ENCODE measurements at regions not wholly inside any gene's neighbourhood (a gene's known extent, or its start where the extent isn't known, plus 50 kb on each side); places are given as distances from the start of the nearest gene placed in this dataset.
"Not testable (repeated sequence)": the region's sequence is repeated elsewhere in the genome, so short reads cannot be mapped to it uniquely, and the experiment has no call there.

GRCh38 chr3:110618512-110619226 is 452.9 kb upstream of the NECTIN3 start:
- Histone ChIP-seq H3K36me3 (ENCODE audit: control insufficient read depth, insufficient read depth, low read length) (no peaks in the 10 kb centered on the region), H3K27me3 (replicated peaks; ENCODE audit: control insufficient read depth, insufficient read depth, low read length) (no peaks in the 10 kb centered on the region), H3K4me3 (replicated peaks; ENCODE audit: low read depth, low read length) (no peak overlapping the region)
- DNase-seq (ENCODE audit: extremely low read depth, insufficient read length): no peak
- no peak for TF ChIP-seq CTCF (IDR thresholded peaks at IDR 0.05; ENCODE audit: insufficient read depth, low read length, poor library complexity, severe bottlenecking)

- Histone ChIP-seq H3K4me3 (replicated peaks; ENCODE audit: low read depth, low read length) (no peak overlapping the region), H3K27me3 (replicated peaks; ENCODE audit: control insufficient read depth, insufficient read depth, low read length) (no peaks in the 10 kb centered on the region), H3K36me3 (ENCODE audit: control insufficient read depth, insufficient read depth, low read length) (no peaks in the 10 kb centered on the region)
- DNase-seq (ENCODE audit: extremely low read depth, insufficient read length): no peak
- TF ChIP-seq CTCF (IDR thresholded peaks at IDR 0.05; ENCODE audit: insufficient read depth, low read length, poor library complexity, severe bottlenecking): no peak
These were observed 451.5 kb upstream of the NECTIN3 start for GRCh38 chr3:110620118-110620517.

- DNase-seq (ENCODE audit: extremely low read depth, insufficient read length): no peak
- H3K36me3 ChIP-seq (ENCODE audit: control insufficient read depth, insufficient read depth, low read length): no peaks in the 10 kb centered on the region
- H3K4me3 ChIP-seq (replicated peaks; ENCODE audit: low read depth, low read length): no peak overlapping the region
- TF ChIP-seq CTCF (IDR thresholded peaks at IDR 0.05; ENCODE audit: insufficient read depth, low read length, poor library complexity, severe bottlenecking): no peak
- H3K27me3 ChIP-seq (replicated peaks; ENCODE audit: control insufficient read depth, insufficient read depth, low read length): no peaks in the 10 kb centered on the region
These were observed 448.0 kb upstream of the NECTIN3 start for GRCh38 chr3:110623571-110623970.

- Histone ChIP-seq H3K4me3 (replicated peaks; ENCODE audit: low read depth, low read length) (no peak overlapping the region), H3K27me3 (replicated peaks; ENCODE audit: control insufficient read depth, insufficient read depth, low read length) (no peaks in the 10 kb centered on the region), H3K36me3 (ENCODE audit: control insufficient read depth, insufficient read depth, low read length) (no peaks in the 10 kb centered on the region)
- no peak for DNase-seq (ENCODE audit: extremely low read depth, insufficient read length)
- no peak for TF ChIP-seq CTCF (IDR thresholded peaks at IDR 0.05; ENCODE audit: insufficient read depth, low read length, poor library complexity, severe bottlenecking)
These were observed 447.0 kb upstream of the NECTIN3 start for GRCh38 chr3:110624576-110624975.

- no peak for DNase-seq (ENCODE audit: extremely low read depth, insufficient read length)
- Histone ChIP-seq H3K27me3 (replicated peaks; ENCODE audit: control insufficient read depth, insufficient read depth, low read length) (no peaks in the 10 kb centered on the region), H3K4me3 (replicated peaks; ENCODE audit: low read depth, low read length) (no peak overlapping the region)
These were observed 446.3 kb upstream of the NECTIN3 start for GRCh38 chr3:110625201-110625747.

GRCh38 chr3:110626652-110627111 is 444.9 kb upstream of the NECTIN3 start:
- not testable (repeated sequence) for H3K36me3 ChIP-seq (ENCODE audit: control insufficient read depth, insufficient read depth, low read length); H3K27me3 ChIP-seq (replicated peaks; ENCODE audit: control insufficient read depth, insufficient read depth, low read length); DNase-seq (ENCODE audit: extremely low read depth, insufficient read length); H3K4me3 ChIP-seq (replicated peaks; ENCODE audit: low read depth, low read length)

More at GRCh38 chr3:110625201-110625747, 446.3 kb upstream of the NECTIN3 start:
- TF ChIP-seq CTCF (IDR thresholded peaks at IDR 0.05; ENCODE audit: insufficient read depth, low read length, poor library complexity, severe bottlenecking): no peak
- H3K36me3 ChIP-seq (ENCODE audit: control insufficient read depth, insufficient read depth, low read length): no peaks in the 10 kb centered on the region
